ENCODE measurements at regions not wholly inside any gene's neighbourhood (a gene's known extent, or its start where the extent isn't known, plus 50 kb on each side); places are given as distances from the start of the nearest gene placed in this dataset.

DNA sequence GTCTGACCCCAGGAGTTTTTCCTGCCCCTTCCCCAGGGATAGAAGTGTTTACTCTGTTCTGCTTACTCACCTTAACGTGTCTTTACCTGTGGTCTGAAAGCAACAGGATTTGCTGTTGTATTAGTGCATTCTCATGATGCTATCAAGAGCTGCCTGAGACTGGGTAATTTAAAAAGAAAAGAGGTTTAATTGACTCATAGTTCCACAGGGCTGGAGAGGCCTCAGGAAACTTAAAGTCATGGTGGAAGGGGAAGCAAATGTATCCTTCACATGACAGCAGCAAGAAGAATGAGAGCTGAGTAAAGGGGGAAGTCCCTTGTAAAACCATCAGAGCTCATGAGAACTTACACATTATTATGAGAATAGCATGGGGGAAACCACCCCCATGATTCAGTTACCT, 240.4 kb downstream of the SNAPC1 start:
- intact Hi-C loops (cut with DNase I), result no loop called here
- Histone ChIP-seq H3K4me1 (no peaks in the 10 kb centered on the region), H3K9me3 (no peaks in the 10 kb centered on the region), H3K27ac (no peak overlapping the region), H3K27me3 (no peaks in the 10 kb centered on the region), H3K36me3 (replicated peaks in 1 of 2; ENCODE audit: insufficient read depth in 1 of 2, low read depth in 2 of 2) (no peaks in the 10 kb centered on the region), H3K4me3 (no peak overlapping the region)
- DNase-seq (no peak), ATAC-seq (no peak)
- 46 to 47% methylated on average over 1 of the region's 1 CpG for WGBS, 2 donors
- no peak for TF ChIP-seq POLR2A (IDR thresholded peaks at IDR 0.05)
- TF ChIP-seq, protein P1, sequence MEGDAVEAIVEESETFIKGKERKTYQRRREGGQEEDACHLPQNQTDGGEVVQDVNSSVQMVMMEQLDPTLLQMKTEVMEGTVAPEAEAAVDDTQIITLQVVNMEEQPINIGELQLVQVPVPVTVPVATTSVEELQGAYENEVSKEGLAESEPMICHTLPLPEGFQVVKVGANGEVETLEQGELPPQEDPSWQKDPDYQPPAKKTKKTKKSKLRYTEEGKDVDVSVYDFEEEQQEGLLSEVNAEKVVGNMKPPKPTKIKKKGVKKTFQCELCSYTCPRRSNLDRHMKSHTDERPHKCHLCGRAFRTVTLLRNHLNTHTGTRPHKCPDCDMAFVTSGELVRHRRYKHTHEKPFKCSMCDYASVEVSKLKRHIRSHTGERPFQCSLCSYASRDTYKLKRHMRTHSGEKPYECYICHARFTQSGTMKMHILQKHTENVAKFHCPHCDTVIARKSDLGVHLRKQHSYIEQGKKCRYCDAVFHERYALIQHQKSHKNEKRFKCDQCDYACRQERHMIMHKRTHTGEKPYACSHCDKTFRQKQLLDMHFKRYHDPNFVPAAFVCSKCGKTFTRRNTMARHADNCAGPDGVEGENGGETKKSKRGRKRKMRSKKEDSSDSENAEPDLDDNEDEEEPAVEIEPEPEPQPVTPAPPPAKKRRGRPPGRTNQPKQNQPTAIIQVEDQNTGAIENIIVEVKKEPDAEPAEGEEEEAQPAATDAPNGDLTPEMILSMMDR (IDR thresholded peaks at IDR 0.05), result no peak

DNA sequence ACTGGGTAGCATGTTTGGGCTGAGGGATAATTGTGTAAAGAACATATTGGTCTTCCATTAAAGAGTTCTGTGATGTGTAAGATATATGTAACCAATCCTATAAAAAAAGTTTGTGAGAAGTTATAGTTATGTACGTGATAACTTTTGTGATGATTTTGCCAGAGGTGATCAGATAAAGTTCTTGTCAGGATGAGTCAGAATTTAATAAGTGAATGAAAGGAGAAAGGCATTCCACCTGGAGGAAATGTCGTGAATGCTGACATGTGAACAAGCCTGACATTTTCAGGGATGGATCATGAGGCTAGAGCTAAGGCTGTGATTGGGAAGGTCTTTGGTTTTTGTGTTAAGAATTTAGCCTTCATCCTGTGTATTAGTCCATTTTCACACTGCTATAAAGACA, 241.5 kb downstream of the SNAPC1 start:
- Histone ChIP-seq H3K4me3 (no peak overlapping the region), H3K9me3 (no peaks in the 10 kb centered on the region), H3K36me3 (replicated peaks in 1 of 2; ENCODE audit: insufficient read depth in 1 of 2, low read depth in 2 of 2) (no peaks in the 10 kb centered on the region), H3K4me1 (no peaks in the 10 kb centered on the region), H3K27me3 (no peaks in the 10 kb centered on the region), H3K27ac (no peak overlapping the region)
- WGBS, 2 donors, result 44 to 61% methylated on average over 2 of the region's 2 CpGs
- ATAC-seq (no peak), DNase-seq (no peak)
- intact Hi-C loops (cut with DNase I), result no loop called here
- TF ChIP-seq POLR2A (IDR thresholded peaks at IDR 0.05), result no peak
- TF ChIP-seq, protein P1 (IDR thresholded peaks at IDR 0.05), result no peak

DNA sequence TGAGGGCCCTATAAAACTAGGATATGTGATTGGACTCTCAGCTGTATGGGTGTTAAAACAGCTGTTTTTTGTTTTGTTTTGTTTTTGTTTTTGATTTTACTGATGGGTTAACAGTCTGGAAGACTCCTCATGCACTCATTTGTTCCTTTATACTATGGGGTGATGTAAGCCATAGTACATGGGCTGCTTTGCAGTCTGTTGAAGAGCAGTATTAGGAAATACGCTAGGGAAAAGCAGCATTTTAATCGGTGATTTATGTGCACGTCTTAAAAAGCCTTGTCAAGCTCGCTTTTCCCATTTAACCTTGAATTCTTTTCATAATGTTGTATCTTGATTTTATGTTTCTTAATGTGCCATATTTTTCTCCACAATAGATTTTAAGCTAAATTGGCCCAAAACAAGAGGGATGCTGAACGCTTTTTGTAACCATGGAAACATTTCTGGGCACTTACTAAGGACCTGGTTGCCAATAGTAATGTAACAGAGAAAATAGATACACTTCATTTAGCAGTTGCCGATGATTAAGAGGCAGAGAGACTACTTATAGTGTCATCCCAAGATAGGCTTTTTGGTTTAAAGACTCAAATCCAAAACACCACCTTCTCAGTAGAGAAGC, 244.0 kb downstream of the SNAPC1 start:
- no peaks in the 10 kb centered on the region for H3K27me3 ChIP-seq
- H3K4me3 ChIP-seq, result no peak overlapping the region
- intact Hi-C loops (cut with DNase I), result no loop called here
- ATAC-seq (no peak), DNase-seq (no peak)
- no peaks in the 10 kb centered on the region for H3K36me3 ChIP-seq (replicated peaks in 1 of 2; ENCODE audit: insufficient read depth in 1 of 2, low read depth in 2 of 2)
- no peak overlapping the region for H3K27ac ChIP-seq
- TF ChIP-seq POLR2A (IDR thresholded peaks at IDR 0.05), result no peak
- TF ChIP-seq, protein P1 (IDR thresholded peaks at IDR 0.05), result no peak
- WGBS, 2 donors, result 84 to 90% methylated on average over 6 of the region's 6 CpGs
- no peaks in the 10 kb centered on the region for H3K4me1 ChIP-seq
- no peaks in the 10 kb centered on the region for H3K9me3 ChIP-seq

DNA sequence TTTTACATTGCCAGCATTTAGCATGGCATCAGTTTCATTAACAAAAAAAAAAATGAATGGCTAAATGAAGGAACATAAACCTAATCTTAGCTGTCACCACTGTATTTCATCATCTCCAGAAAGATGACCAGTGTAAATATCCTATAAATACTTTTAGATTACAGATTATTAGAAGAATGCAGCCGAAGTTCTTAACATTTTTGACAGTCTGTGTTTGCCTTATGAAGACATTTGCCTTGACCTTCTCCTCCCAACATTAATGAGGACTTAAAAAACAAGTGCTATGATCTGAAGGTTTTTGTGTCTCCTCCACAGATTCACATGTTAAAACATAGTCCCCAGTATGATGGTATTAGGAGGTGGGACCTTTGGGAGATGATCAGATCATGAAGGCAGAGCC, 253.0 kb downstream of the SNAPC1 start:
- ATAC-seq (no peak), DNase-seq (no peak)
- no peaks in the 10 kb centered on the region for H3K36me3 ChIP-seq (replicated peaks in 1 of 2; ENCODE audit: insufficient read depth in 1 of 2, low read depth in 2 of 2)
- no peaks in the 10 kb centered on the region for H3K4me1 ChIP-seq
- WGBS, 2 donors, result 20 to 22% methylated on average over 1 of the region's 1 CpG
- no peak overlapping the region for H3K4me3 ChIP-seq
- intact Hi-C loops (cut with DNase I), result no loop called here
- TF ChIP-seq, protein P1 (IDR thresholded peaks at IDR 0.05), result no peak
- TF ChIP-seq POLR2A (IDR thresholded peaks at IDR 0.05), result no peak
- no peaks in the 10 kb centered on the region for H3K27me3 ChIP-seq
- H3K9me3 ChIP-seq, result no peaks in the 10 kb centered on the region
- no peak overlapping the region for H3K27ac ChIP-seq

DNA sequence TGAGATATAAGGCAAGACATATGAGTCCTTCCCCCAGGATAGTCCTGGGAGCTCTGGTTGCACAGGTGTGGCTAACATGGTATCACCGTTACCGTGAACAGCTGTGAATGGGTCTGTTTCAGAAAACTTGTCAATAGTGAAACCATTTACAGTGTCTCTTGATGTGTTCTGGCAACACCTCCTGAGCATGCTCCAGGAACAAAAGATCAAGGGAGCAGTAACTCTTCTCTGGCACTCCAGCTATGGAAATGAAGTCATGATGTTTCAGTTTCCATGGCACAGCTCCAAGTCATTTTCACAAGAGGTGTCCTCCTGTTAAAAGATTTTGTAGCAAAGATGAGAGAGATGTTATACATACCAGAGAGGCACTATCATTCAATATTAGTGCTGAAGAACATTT, 253.7 kb downstream of the SNAPC1 start:
- TF ChIP-seq, protein P1 (IDR thresholded peaks at IDR 0.05), result no peak
- TF ChIP-seq POLR2A (IDR thresholded peaks at IDR 0.05), result no peak
- intact Hi-C loops (cut with DNase I), result no loop called here
- DNase-seq (no peak), ATAC-seq (no peak)
- Histone ChIP-seq H3K36me3 (replicated peaks in 1 of 2; ENCODE audit: insufficient read depth in 1 of 2, low read depth in 2 of 2) (no peaks in the 10 kb centered on the region), H3K4me3 (no peak overlapping the region), H3K27me3 (no peaks in the 10 kb centered on the region), H3K9me3 (no peaks in the 10 kb centered on the region), H3K27ac (no peak overlapping the region), H3K4me1 (no peaks in the 10 kb centered on the region)
- 59 to 96% methylated on average over 2 of the region's 2 CpGs for WGBS, 2 donors

Measured in body of pancreas (tissue), 4 donors.